NCI-H1436 treated with DMSO at 0.1 percent for 48 hours (cell line): ENCODE measurements at regions not wholly inside any gene's neighbourhood (a gene's known extent, or its start where the extent isn't known, plus 50 kb on each side); places are given as distances from the start of the nearest gene placed in this dataset.

Experiments
- DNase-seq: peaks from one replicate; lab custom pipeline; 2025; lab: John Stamatoyannopoulos, UW

DNA sequence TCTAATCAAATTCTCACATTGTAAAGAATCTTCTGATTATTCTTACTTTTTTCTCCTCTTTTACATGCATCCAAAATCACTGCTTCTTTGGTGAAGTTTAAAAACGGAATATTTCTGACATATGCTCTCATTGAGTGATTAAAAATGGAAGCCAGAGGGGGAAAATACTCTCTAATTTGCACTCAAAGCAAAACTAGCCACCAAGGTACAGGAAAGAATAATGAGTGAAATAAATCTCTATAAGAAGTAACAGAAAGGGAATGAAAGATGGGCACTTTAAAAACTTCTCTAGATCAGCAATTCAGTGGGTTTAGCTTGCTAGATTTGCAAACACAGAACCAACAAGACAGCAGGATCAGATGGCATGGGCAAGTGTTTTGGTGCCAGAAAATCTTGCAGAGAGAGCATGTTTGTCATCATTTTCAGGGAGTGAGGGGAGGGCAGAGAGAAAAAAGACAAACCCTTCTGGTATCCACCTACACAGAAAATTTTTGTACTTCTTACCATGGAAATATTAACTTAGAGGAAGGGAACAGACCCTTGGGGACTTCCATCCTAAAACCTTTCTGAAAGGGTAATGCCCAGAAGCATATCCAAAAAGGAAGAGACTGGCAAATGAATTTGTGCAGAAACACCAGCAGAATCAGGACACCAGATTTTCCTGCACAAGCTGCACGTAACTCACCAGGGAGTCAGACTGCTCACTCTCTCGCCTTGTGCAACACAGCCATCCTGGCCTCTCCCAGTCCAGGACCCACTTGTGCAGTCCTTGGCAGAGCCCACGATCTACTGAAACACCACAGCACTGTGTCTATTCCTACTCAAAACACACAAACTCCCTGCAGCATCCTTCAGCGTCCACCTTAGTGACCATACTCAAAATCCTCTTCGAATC is 270.2 kb upstream of the PRDM1 start:
- no peak for DNase-seq

DNA sequence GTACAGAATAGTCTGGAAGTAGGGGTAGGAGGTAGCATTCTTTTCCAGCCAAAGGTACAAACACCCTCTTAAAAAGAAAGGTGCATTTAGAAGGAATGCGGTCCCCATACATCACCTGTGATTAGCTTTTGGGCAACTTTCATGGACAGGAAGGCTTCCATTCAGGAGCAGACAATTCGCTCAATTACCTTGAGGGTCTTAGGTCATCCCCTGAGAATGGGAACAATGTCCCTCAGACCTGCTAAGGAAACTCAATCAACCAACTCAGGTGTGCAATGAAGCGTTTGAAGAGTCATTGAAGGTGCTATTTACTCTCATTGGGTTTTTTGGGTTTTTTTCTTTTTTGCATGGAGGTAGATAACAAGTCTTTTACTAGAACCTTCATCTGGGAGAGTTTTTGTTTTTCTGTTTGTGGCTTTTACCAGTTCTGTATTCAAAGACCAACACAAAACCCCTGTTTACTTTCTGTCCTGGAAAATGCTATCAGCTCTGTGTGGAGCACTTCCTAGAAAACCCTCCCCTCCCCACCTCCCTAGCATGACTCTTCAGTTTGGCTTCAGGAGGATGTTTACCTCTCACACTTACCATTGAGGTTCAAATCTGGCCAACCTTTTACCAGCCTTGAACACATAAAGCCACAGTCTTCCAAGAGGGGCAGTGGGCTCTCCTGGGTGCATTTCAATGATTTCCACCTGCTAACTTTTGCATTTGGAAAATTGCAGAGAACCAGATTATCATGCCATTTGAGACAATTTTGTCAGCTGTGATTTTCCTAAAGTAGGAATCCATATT is 271.2 kb upstream of the PRDM1 start:
- DNase-seq: no peak

DNA sequence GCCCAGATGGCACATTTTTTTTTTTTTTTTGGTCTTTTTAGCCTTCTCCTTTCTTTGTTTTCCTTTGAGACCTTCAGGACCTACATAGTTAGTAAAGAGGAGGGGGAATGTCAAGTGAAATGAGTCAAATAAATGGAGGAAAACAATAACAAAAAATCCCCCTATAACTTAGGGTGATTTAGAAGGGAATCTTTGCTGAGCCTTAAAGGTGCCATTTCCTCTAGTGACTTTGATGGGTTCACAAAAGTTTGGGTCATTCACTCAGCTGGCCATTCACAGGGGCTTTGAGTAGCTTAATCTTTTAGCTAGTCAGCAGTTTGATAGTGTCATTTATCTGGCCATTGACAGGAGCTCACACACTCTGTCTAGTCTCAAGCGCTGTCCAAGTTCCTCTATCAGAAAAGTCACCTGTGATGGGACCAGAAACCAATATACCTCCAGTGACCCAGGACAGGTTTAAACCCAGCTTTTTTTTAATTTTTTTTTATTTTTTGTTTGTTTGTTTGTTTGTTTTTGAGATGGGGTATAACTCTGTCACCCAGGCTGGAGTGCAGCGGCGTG is 275.1 kb upstream of the PRDM1 start:
- no peak for DNase-seq

DNA sequence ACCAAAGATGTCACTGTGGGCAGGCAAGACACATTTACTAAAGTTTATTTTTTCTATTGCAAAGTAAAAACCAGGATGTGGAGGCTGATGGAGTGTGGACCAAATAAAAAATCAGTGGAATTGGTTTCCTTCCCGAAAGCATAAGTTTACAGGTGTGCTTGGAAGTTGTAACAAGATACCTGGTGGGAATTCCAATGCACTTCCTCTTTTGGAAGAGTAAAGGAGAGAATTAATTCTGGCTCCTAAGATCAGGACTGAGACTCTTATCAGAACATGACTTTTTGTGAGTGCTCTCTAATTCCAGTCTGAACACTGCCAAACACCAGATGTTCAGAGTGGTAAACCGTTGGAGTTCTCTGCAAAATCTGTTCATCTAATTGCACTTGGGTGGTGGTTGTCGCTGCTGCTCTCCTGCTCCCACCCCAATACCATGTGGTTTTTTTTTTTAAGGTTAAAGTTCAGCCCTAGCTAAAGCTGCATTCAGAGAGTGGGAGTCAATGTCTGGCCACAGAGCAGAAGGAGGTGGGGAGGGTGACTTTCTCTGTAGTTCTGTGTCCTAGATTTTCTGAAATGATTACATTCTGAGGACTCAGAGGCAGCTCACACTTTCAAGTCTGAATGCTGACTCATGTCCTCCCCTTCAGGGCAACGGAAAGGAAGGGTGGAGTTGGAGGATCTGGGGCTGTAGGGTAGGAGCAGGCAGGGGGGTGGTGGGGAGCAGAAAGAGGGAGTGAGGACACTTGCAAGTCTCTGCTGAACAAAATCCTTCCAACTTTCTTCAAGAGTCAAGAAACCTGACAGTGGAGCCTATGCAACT is 275.8 kb upstream of the PRDM1 start:
- DNase-seq: no peak

DNA sequence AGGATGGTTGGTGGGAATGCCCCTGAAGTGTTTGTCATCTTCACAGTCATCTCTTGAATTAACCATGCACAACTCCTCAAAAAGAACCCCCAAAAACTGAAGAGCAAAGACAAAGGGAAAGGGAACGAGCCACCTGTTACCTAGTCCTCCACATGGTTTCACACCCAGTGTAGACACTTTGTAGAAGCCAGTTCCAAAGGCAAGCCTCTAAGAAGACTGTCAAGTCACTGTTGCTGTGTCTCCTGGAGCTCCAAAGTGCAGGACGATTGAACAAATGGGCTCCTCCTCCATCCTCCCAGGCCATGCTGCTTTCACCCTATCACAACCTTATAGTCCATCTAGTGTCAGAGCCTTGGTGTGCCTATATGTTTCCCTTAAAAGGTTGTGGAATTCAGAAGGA is 277.6 kb upstream of the PRDM1 start:
- no peak for DNase-seq

DNA sequence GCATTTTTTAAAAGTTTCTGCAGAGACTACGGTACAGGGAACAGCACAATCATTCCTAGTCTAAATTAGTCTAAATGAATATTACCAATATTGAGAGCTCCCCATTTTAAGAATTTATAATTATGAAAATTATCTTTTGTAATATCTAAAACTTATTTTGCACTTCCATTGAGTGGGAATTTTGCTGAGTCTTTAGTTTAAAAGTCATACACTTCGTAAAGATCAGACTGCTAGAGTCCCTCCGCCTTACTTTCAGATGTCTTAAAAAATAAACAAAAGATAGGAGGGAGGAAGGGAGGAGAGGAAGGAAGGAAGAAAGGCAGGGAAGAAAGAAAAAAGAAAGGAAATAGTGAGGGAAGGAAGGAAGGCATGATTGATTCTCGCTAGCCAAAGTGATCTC is 278.2 kb upstream of the PRDM1 start:
- no peak for DNase-seq

DNA sequence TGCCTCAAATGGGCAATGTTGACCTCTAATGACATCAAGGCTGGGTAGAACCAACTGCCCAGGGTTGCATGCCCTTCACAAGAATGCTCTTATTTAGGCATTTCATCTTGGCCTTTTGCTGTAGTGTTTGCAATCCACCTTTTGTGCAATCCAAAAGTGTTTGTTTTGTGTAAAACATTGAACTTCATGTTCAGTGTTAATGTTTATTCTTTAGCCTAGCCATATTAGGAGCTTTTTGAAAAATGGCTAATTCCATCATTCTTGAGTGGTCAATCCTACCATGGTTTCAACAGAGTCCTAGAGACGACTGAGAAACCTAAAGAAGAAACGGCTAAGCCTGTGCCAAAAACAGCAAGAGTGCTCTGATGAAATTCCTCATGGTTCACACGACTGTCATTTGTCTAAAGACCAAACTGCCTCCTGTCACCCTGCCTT is 279.6 kb upstream of the PRDM1 start:
- no peak for DNase-seq

DNA sequence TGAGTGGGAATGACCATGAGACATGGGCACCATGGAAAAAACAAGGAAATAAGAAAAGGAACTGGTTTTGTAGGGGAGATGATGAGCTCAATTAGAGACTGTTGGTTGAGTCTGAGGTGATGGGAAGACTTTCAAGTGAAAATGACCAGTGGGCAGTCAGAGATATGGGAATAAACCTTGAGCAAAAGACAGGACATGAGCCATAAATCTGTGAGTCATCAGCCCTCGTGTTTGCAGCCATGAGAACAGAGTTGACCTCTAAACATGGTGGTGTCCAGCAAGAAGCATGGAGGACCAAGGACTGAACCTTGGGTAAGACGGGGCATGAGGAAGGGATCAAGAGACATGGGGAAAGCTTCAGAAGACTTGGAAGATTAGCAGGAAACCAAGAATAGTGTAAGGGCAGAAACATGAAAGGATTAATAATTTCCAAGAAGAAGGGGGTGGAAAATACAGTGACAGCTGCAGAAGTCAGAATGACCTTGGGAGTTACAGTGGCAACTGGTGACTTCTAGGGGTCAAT is 280.6 kb upstream of the PRDM1 start:
- DNase-seq: no peak

DNA sequence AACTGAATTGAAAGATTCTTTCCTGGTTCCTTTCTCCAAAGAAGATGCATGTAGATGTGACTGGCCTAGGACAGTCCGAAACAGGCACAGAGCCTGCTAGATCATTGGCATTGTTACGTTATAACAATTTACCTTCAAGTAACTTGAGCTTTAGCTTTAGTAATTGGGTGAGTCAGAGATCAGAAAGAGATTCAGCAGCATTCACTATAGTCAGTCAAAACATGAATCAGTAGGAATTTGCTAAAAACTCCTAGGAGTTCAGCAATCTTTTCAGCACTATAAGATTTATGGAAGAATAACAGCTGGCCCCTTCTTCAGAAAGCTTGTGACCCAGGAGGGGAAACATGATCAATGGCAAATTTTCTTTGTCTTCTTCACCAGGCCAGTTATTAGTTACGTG is 281.7 kb upstream of the PRDM1 start:
- DNase-seq: no peak

DNA sequence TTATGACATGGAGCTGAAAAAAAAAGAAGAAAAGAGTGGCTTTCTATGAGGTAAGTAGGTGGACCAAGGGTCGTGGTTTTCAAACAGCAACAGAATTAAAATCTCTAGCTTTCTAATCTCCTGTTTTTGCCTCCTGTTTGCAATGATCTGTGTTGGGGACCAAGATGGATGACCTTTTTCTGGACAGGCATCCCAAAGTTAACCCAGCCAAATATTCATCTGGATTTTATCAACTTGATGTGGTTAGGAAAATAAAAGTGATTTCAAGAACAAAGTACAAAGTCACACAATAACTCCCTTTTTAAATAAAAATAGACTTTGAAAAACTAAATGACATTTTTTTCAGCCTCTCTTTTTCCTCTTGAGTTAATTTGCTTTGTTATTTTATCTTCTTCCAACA is 282.1 kb upstream of the PRDM1 start:
- DNase-seq: no peak

DNA sequence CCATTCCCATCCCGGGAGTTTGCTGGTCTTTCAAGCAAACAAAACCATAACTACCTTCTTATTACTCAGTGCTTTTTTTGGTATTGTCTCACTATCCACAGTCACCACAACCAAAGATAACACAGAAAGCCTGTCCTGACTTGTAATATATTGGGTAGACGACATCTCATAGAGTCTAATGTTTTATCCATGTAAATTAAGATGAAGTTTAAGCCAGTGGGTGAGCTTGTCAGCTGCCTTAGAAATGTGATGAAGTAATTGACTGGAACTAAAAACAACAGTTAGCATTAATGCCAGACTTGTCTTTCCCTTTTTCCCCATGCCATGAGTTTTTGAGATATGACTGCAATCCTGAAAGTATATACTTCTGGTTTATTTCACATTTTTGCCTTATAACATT is 282.7 kb upstream of the PRDM1 start:
- DNase-seq: no peak

DNA sequence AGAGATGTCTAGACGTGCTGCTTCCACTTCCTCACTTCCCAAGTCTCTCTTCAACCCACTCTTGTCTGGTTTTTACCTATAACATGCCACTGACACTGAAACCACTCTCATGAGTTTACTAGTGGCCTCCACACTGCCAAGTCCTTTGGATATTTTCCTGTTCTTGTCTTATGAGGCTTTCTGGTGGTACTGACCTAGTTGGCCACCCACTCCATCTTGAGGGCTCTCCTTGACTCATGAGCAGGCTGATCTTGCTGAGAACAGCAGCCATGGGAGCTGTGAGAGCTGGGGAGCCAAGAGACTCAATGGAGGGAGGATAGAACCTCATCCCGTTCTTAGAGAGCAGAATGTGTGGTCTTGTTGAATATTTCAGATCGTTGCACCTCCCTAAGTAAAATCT is 283.4 kb upstream of the PRDM1 start:
- no peak for DNase-seq

DNA sequence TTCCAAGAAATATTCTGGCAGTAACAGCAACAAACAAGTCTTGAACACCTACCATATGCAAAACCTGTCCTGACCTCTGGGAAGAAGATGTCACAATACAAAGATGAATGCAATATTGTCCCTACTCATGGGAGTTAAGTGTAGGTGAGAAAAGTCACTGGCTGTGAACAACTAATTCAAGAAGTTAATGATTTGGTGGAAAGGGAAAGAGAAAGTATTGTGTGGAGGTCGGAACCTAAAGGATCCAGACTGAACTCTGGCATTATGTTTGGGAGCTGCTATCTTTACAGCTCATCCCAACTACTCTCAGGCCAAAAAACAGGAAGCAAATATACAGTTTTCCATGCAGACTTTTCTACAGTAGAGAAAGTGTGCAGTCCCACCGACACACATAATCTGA is 285.3 kb upstream of the PRDM1 start:
- DNase-seq: no peak

DNA sequence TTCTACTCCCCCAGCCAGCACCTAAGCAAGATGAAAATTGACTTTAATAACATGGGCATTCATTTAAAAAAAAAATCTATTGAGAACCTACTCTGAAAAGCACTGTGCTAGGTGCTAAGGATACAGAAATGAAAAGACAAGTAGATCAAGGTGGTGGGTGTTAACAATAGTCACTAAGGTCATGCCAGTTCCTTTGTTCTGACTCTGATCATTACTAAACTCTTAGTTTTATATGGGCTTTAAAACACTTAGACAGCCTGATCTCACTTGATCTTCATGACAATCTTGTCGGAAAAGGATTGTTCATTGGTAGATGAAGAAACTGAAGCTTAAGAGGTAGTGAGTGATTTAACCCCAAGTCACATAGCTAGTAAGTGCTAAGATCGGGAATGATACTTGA is 285.7 kb upstream of the PRDM1 start:
- DNase-seq: no peak

DNA sequence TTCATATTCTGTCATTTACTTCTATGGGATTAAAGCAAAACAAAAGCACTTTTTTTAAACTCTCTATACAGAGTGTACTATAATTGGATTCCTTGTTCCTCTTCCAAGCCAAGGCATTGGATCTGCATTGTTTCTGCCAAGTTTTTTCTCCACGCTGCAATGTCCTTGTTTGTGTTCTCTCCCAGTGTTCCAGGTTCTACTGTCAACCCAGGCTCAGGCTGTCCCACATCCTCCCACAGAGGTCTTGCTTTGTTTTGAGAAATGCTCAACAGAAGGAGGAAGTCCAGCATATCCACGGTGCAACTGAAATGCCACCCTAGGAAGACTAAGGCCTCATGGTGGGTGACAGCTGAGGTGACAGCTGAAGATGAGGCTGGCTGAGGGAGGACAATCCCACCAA is 287.1 kb upstream of the PRDM1 start:
- DNase-seq: no peak

DNA sequence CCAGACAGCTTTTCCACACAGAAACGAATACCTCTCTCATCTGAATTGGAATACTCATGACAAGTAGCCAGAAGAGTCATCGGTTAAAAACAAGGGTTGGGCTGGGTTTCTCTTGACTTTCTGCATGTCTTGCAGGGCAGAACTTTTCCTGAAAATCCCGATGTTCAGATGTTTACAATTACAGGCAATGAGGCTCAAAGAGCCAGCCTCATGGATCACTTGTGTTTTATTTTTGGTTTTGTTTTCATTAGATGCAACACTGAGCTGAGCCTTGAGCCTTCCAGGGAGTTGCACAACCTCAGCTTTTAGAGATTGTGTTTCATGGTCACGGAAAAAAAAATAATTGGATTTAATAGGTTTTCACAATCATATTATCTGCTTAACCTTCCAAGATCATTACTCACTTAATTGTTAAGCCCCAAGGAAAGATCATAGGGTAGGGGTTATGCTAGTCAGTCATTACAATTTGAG is 288.1 kb upstream of the PRDM1 start:
- no peak for DNase-seq

DNA sequence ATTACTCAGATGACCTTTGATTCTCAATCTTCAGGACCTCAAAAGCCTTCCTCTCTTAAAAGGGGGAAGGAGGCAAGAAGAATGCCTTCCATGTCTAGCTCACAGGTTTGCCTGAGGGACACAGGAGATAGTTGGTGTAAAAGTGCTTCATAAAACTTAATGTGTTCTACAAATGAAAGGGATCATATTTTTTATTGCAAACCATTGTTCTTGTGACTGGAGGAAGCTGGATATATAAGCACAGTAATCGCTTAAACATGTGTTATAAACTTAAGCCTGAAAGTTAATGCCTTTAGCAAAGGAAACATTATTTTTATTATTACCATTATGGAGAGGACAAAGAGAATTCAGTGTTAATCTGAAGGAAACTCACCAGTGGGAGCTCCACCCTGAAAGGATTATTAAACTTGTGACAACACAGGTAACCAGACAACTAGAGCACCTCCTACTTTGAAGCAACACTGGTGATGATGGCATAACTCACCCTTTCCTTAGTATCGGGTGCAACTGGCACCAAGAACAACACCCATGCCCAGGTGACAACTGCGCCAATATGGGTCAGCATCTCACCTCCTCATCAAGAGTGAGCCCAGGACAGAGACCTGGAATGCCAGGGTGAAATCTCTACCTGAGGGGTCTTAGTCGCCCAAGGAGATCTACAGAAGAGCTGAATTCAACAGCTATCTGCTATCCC is 288.7 kb upstream of the PRDM1 start:
- no peak for DNase-seq

DNA sequence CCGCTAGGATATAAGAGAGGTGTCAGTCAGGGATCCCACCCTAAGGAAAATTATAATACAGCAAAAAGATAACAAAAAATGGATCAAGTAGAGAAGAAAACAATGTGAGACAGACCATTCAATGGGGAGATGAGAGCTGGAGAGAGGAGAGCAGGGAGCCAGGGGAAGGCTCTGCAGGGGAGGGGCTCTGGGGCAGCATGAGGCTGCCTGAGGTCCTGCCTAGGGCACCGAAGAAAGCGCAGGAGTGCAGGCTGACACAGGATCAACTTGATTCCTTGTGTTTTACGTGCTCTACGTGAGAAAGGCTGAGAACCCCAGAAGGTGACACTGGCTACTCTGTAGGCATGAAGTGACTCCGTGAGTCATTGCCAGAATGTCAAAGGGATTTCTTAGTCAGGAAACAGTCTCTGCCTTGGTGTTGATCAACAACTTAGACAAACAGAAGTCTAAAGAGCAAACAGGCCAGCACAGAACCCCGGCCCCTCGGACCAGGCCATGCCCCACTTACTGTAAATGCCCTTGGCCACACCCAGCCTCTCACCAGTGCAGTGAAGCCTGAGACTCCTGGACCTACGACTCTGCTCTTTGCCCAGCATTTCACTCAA is 290.1 kb upstream of the PRDM1 start:
- DNase-seq: no peak

DNA sequence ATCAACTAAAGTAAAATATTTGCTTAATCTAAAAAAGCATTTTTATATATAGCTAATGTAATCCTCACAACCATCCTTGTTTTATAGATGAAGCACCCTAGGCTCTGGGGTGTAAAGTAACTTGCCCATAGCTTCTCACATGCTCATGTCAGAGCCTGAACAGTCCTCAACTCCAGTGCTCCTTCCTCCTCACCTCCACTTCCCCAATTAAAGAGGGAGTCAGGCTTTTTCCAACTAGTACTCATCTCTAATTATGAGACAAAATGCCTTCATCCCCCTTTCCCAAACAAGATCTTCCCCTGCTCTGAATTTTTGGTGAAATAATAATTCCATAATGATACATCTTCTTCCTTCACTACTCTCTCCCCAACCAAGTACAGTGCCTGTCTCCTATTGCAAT is 290.8 kb upstream of the PRDM1 start:
- DNase-seq: no peak

DNA sequence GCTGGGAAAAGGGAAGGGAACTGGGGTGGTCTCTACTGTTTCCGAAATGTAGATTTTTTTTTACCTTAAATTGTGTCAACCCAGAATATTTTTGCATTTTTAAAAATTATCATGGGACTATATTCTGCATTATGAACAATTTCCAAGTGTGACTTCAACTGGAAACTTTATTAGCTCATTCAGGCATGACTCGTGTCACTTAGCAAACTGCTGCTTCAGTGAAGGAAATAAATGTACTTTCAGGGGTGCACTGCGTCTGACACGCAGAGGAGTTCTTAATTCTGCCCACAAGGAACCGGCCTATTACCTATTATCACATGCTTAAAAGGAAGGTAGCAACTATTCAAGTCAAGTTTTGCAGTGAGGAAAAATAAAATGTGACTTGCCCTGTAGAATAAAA is 291.3 kb upstream of the PRDM1 start:
- no peak for DNase-seq

DNA sequence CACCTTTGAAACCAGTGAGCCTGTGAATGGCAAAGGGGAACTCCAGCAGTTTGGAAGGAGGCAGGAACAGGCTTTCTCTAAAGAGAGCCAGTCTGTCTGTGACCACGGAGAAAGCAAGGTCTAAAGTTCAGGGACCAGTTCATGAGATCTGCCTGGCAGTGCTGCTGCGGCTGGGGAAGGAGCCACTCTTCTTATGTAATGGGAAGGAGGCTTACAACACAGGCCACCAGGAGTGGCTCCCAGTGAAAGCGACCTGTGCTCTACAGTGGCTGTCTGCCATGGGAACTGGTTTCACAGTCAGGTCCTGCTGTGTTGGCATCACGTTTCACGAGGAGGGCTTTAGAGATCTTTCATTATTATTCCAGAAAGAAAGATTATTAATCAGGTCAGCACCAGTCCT is 291.9 kb upstream of the PRDM1 start:
- DNase-seq: no peak
